Fibroblast of villous mesenchyme (primary cell): ENCODE measurements at regions not wholly inside any gene's neighbourhood (a gene's known extent, or its start where the extent isn't known, plus 50 kb on each side); places are given as distances from the start of the nearest gene placed in this dataset.
A peak's percentile ranks its signal among the peaks of the same experiment; 100 is the strongest.

ENCODE experiments used
- DNase-seq: peaks from one replicate; pipeline ENCODE4 v3.0.0-alpha.2; 2010; ENCODE audit warnings: low read depth
- H3K4me3 ChIP-seq: 2 replicates; pipeline ENCODE4 v1.5.1; 2011; ENCODE audit warnings: low read depth, mild to moderate bottlenecking, low read length
- CTCF ChIP-seq: IDR thresholded peaks from 2 replicates; pipeline ENCODE4 v1.5.1; 2012; ENCODE audit warnings: low read depth, mild to moderate bottlenecking, low read length; ENCODE audit not compliant: insufficient read depth

DNA sequence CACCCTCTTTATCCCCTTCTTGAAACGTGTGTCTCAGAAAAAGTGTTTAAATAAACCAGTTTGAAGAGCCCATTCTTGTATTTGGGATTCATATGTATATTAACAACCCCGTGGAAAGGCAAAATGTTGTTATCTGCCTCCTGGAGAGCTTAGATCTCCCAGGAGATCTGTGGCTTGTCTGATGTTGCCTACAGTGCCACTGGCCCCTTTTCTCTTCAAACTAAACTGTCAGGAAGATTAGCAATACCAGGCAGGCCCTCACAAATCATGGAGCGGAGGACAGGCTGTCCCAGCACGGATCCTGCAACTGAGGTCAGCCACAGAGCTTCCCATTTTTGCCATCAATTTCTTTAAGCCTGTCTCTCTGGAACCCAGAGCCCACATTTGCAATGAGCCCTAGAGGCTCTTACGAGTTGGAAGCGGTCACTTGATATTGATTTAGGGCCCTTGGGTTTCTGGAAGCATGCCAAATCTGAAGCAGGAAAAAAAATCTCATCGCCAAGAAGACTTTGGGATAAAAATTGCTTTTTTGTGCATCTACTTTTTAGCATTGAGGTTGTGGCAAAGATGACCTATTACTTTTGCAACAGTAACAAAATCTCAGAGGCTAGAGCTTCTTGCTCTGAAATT lies 234.1 kb downstream of the OPA1 start:
- DNase-seq, result no peak
- no peak for TF ChIP-seq CTCF
- no peak overlapping the region for H3K4me3 ChIP-seq

DNA sequence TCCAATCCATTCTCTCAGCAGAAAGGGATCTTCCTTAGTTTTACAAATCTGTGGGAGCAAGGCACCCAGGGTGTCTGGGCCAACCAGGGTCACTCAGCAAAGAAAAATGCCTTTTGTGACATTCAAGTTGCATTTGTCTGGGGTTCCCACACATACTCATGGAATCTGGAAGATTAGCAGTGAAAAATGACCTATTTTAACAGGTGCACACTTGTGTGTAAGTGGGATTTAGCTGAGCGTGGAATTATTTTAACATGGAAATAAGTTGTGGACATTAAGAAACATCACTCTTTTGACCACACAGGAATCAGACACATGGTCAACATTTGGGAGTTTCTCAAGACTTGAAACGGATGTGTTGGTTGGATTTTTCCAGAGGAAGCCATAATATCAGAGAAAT lies 234.9 kb downstream of the OPA1 start:
- TF ChIP-seq CTCF, result no peak
- H3K4me3 ChIP-seq, result no peak overlapping the region
- DNase-seq, result peak; percentile 26

- no peak for DNase-seq
- TF ChIP-seq CTCF, result no peak
- no peak overlapping the region for H3K4me3 ChIP-seq
Observed at GRCh38 chr3:193828477-193828876, 235.5 kb downstream of the OPA1 start.

DNA sequence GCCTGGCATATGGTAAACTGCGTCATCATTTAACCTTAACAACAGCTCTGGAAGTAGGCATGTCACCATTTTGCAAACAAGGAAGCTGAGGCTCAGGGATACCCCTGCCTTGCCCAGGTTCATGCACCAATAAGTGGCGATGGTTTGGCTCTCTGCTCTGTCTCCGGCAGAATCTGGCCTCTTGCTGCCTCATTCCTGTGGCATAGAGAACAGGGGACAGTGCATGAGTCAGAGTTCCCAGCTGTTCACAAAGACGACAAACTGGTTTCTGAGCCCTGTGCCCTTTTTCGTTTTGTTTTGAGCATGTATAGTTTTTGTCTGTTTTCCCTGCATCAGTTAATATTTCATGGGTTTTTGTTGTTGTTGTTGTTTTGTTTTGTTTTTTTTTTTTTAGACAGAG lies 236.8 kb downstream of the OPA1 start:
- DNase-seq, result peak; percentile 32
- TF ChIP-seq CTCF, result no peak
- no peak overlapping the region for H3K4me3 ChIP-seq

DNA sequence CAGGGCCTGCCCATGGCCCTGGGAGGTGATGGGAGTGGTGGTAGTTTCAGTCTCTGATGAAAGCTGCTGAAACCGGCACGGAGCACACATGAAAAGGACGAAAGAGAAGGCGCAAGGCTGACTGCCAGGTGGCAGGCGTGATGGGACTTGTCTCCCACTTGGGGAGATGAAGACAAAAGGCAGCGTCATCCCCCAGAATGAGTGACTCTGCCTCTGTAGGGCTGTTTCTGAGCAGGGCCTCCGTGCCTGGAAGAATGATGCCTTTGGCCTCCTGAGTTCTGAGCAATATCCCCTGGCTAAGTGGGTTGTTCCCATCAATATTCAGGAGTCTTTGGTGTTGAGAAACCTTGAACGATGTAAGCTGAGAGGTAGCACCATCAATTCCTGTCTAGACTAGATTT lies 237.8 kb downstream of the OPA1 start:
- DNase-seq, result no peak
- H3K4me3 ChIP-seq, result no peak overlapping the region
- no peak for TF ChIP-seq CTCF

DNA sequence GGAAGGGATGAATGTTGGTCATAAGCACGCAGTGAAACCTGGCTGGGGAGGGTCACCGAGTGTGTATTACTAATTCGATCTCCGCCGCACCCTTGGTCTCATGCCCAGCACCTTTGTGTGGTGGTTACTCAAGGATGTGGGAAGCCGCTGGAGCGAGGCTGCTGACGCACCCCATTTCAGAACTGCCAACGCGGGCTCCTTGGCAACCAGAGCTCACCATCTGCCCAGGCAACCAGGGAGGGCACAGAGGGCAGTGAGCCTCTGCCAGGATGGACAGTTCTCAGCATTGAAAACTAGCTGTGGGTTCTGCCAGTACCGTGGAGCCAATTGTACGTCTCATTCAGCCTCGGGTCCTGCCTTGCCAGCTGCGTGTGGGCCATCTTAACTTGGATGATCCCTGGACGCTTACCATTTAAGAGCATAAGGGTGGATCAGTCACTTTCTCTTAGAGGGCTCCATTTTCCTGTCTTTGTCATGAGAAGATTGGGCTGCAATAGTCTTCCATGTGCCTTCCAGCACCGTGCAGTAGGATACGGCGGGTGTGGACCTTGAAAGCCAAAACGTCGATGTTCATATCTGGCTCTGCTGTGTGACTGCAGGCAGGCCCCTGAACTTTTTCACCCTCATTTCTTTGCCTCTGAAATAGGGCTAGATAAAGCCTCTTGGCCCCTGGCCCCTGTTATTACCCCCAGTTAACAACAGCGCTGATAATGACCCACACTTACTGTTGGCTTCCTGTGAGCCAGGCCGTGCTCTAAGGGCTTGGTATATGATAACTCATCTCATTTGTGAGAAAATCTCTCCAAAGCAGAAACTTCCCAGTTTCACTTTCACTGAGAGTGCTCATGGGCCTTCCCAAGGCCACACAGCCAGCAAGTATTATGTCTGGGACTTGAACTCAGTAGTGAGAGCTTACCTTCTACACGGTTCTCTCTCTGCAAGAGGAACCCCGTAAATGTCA lies 238.8 kb downstream of the OPA1 start:
- no peak overlapping the region for H3K4me3 ChIP-seq
- TF ChIP-seq CTCF, result no peak
- DNase-seq, result peak; percentile 40
